Activated CD4-positive, CD25-positive, alpha-beta regulatory T cell (primary cell): ENCODE measurements at regions not wholly inside any gene's neighbourhood (a gene's known extent, or its start where the extent isn't known, plus 50 kb on each side); places are given as distances from the start of the nearest gene placed in this dataset.
"Not testable (repeated sequence)": the region's sequence is repeated elsewhere in the genome, so short reads cannot be mapped to it uniquely, and the experiment has no call there.

ENCODE experiments used
- DNase-seq, 4 experiments: peaks; one replicate each; lab custom pipeline; 2025; lab: John Stamatoyannopoulos, UW

DNA sequence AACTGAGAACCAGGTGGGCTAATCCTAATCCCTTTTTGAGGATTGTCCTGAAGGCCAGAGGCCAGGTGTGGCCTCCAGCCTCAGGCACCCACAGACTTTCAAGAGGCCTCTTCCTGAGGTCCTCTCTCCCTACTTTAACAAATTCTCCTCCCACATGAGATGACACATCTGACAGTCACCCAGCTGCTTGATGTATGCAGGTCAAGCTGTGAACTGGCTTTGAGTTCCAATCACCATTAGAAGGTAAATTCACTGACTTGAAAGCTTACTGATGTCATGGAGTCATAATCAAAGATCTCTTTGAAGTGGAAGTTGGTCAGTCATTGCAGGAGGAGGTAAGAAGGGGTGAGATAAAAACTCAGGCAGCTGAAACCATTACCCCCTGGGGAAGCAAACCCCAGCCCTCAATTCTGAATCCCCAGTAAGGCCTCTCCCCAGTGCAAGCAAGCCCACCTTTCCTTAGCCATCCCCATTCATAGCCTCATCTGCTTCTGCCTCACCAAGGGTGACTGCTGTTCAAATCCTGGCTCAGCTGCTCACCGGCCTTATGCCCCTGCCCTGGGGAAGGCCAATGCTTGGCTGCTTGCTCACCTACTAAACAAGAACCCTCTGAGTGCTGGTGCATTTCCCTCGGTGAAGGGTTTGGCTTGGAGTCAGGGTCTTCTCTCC lies 196.3 kb downstream of the BCL2L11 start:
- not testable (repeated sequence) for DNase-seq

DNA sequence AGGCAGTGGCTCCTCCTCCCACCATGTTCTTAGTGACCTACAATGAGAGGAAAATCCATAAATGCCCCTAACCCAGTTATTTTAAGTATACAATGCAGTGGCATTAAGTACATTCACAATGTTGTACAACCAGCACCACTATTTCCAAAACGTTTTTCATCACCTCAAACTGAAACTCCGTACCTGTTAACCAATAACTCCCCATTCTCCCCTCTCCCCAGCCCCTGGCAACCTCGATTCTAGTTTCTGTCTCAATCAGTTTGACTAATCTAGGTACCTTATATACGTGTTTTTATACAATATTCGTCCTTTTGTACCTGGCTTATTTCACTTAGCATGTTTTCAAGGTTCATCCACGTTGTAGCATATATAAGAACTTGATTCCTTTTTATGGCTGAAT lies 198.8 kb downstream of the BCL2L11 start:
- DNase-seq: not testable (repeated sequence)

DNA sequence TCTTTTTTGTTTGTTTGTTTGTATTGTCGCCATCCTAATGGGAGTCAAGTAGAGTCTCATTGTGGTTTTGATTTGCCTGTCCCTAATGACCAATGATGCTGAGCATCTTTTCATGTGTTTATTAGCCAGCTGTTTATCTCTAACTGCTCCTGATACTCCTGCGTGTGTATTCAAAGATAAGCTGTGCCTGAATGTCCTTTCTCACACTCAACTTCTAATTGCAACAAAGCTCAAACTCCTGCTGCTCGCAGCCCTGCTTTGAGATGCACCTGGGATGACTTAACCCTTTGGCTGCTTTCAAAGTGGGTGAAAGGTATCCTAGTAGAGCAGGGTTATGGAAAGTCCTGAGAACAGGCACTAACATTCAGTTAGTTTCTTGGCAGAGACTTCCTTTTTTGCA lies 199.6 kb downstream of the BCL2L11 start:
- DNase-seq: not testable (repeated sequence)

DNA sequence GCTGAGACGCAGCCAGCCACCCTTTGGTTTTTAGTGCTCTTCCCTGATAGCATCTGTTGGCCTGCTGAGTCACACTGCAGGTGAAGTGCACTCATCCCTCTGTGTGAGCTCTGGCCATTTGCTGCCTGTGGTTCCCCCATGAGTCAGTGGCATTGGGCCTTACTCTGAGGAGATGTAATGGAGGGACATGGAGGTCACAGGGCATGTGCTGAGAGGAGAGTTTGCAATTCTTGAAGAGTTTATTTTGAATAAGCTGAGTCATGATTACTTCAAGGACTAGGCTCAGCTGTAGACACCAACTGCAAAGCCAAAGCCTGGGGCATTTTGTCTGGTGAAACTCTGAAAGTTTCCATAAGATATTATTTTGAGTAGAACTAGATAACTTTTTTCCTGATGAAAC lies 200.3 kb downstream of the BCL2L11 start:
- DNase-seq: not testable (repeated sequence)

DNA sequence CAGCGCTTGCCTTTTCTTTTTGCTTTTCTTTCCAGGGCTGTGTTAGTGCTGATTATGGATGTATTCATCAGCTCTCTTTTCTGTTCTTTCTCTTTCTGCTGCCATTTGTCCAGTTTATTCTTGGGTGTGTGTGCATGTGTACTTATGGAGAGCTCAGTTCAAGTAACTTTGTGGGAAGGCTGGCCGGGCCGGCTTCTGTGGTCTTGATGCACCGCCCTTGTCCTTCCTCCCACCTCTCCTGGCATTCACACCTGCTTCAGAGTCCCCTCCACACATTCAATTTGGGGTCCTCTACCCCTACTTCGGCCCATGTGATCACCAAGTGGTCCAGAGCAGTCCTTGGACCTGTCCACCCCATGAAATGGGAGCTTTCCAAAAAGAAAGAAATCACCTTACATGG lies 202.7 kb downstream of the BCL2L11 start:
- not testable (repeated sequence) for DNase-seq

DNA sequence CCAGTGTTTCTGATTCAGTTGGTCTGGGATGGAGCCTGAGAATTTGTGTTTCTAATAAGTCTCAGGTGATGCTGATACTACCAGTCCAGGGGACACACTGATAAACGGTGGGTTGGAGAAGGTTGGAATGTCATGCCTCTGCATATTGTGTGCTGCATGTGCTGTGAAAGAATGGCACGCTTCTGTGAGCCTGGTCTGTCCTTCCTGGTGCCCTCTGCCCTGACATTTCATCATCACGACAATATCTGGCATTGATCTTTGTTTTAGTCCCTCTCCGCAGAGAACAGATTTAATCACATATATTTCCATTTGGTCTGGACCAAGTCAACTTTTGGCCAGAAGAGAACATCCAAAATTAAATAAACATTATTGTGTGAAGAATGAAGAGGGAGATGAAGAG lies 207.0 kb downstream of the BCL2L11 start:
- DNase-seq: not testable (repeated sequence)

DNA sequence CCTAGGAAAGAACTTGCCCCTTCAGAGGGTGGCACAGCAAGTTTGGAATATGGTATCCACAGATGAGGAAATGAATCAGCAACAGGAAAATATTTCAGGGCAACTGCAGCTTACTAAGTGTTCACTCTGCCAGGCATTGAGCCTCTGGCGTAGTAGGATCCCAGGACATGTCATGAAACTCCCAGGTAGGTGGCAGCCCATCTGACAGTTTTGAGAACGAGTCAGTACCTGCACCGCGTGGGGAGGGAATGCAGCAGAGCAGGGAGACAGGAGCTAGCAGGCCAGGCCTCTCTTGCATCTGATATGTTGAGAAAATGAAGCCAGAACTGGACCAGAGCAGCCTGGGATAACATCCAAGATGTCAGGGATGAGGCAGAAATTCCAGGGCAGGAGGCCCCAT lies 208.6 kb downstream of the BCL2L11 start:
- DNase-seq: not testable (repeated sequence)

DNA sequence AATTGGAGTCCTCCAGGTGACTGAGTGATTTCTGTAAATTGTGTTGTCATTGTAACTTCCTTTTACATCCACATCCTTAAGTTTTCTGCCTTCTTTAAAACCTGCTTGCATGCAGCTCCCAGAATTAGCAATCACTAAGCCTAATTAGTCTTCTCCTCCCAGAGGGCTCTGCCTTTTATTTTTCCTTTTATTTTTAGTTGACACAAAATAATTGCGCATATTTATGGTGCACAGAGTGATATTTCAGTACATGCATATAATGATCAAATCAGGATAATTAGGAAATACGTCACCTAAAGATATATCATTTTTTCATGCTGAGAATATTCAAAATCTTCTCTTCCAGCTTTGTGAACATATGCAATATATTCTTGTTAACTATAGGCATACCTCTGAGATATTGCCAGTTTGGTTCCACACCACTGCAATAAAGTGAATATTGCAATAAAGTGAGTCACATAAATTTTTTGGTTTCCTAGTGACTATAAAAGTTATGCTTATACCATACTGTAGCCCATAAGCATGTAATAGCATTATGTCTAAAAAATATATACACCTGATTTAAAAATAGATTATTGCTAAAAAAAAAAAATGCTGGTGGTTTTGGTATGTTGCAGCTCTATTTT lies 210.5 kb downstream of the BCL2L11 start:
- DNase-seq: not testable (repeated sequence)

DNA sequence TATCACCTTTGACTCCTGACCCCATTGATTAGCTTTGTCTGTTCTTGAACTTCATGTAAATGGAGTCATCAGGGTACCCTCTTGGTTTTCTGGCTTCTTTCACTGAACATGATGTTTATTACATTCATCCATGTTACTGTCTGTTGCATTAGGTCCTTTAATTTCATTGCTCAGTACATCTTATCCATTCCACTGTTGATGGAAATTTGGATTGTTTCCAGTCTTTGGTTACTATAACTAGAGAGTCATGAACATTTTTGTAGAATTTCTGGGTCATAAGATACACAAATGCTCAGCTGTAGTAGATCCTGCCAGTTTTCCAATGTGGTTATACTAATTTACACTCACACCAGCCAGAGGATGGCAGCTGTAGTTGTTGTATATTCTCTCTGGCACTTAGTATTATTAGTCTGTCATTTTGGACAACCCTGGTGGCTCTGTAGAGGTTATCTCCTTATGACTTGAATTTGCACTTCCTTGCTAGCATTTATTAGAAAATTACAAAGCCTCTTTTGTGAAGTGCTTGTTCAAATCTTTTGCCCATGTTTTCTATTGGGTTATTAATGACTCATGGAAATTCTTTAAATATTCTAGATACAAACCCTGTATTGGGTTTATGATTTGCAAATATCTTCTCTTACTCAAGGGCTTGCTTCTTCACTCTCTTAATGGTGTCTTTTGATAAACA lies 214.7 kb downstream of the BCL2L11 start:
- not testable (repeated sequence) for DNase-seq

DNA sequence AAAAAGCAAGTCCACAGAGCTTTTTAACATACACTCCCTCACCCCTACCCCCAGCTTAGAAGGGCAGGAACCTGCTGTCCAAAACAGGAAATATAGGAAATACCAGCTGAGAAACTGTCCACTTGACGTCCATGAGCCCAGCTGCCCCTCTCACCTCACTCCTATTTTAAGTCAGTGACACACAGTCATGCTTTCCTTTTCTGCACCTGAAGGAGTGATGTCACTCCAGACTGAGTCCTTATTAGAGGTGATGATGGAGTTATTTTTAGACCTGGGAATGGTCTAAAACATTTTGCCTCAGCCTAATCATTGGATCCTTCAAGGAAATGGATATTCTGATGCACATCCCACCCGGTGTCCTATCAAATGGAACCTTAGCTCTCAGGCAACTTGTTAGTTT lies 217.8 kb downstream of the BCL2L11 start:
- not testable (repeated sequence) for DNase-seq

DNA sequence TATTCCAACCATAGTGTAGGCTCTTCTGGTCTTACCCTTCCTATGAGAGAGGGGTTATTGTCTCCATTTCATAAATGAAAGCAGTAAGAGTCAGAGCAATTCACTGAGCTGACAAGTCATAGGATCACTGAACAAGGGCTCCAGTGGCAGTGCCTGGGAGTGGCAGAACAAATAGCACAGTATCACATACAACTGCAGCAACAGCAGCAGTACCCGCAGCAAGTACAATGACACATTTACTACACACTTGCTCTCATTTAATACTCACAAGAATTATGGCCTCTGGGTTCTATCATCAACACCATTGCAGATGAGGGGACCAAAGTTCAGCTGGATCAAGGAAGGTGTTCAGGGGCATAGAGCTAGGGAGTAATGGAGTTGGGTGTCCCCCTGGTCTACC lies 218.8 kb downstream of the BCL2L11 start:
- DNase-seq: not testable (repeated sequence)

DNA sequence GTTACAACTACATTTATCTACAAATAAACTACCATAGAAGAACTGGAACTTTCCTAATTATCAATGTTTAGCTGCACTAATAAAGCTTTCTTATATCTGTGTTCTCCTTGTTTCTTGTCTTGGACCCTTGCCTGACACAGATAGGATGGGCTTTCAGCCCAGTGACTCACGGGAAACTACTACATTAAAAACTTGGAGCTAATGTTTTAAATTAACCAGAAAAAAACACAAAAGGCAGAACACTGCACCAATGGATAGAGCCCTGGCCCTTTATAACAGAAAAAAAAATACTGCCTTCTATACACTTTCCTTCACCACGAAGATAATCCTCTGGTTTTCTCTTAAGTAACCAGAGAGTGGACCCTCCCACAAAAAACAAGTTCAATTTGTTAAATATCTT lies 223.9 kb downstream of the BCL2L11 start:
- not testable (repeated sequence) for DNase-seq

DNA sequence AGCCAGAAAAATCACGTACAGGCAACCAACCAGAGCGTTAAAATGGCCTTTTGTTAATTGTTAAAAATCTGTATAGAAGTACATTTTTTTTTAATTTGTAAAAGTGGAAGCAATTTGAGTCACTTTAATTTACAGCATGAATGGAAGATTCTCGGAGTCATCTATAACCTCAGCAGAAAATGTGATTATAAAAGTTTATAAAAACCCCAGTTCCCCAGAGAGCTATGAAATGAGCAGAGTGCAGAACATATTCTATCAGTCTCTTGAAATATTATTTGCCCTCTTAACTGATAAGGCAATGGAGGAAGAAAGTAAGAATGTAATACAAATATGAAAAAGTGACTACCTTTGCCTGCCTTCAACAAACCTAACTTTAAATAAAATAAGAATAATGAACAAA lies 224.7 kb downstream of the BCL2L11 start:
- DNase-seq: not testable (repeated sequence)

DNA sequence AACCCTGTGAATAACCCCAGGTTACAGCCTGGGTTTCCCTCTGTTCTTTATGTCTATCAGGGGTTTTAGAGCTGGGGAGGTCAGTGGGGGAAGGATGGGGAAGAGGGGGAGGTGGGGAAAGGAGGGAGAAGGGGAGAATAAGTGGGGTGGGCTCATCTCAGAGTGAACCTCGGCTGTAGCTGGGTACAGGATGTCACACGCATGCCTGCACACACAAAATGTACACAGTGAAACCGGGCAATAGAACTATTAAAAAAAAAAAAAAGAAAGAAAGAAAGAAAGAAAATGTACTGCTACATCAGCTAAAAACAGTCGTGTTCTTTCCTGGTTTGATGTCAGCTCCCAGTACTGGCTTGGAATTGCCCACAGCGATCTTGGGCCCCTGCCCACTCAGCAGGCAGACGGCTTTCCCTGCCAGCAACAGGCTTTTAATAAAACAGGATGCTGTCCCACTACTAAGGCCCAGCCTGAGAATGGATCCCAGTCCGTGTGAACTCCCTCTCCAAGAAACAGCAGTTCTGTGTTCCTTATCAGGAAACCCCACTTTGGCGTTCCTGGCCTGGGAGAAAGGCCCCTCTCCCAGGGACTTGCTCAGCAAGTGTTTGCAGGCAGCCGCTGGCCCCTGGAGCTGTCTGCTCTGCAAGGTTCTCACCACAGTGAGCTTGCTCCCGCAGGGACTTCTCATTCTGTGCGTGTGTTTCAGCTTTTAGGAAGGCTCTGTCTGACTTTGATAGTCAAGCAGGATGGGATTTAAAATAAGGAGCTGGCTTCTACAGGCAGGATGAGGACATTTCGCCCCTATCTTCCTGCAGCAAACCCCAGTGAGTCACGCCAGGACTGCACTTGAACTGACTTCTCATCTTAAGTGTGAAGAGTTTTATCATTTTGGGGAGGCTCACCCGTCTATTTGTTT lies 225.6 kb downstream of the BCL2L11 start:
- not testable (repeated sequence) for DNase-seq

DNA sequence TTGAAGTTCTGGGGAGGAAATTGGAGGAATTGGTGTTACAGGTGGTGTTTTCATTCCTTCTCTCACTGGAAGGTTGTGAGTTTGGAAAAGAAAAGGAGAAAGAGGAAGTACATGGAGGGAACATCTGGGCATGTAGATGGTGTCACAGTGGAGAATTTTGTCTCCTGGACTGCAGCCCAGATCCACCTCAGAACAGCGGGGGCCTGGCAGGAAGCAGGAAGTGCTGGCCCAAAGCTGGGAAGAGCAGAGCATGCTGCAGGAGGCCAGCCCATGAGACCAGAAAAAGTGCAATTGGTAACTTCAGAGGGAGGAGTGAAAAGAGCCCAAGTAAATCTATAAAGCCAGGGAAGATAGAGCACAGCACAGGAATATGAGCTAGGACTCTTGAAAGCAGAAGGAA lies 227.0 kb downstream of the BCL2L11 start:
- not testable (repeated sequence) for DNase-seq

DNA sequence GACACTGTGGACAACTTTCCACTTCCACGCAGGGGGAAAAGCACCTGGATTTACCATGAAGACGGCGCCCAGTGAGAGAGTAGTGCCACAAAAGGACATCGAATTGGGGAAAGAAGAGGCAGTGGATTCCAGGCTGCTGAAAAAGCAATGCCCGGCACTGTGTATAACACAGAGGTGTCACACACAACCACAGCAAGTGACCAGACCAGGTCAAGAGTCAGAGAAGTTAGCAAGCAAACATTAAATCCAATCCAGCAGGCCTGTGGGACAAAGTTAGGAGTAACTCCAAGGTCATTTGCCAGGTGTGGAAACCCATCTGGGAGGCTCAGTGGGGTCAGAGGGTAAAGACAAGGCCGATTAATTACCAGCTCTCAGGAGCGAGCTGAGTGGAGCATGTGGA lies 227.6 kb downstream of the BCL2L11 start:
- DNase-seq: not testable (repeated sequence)

DNA sequence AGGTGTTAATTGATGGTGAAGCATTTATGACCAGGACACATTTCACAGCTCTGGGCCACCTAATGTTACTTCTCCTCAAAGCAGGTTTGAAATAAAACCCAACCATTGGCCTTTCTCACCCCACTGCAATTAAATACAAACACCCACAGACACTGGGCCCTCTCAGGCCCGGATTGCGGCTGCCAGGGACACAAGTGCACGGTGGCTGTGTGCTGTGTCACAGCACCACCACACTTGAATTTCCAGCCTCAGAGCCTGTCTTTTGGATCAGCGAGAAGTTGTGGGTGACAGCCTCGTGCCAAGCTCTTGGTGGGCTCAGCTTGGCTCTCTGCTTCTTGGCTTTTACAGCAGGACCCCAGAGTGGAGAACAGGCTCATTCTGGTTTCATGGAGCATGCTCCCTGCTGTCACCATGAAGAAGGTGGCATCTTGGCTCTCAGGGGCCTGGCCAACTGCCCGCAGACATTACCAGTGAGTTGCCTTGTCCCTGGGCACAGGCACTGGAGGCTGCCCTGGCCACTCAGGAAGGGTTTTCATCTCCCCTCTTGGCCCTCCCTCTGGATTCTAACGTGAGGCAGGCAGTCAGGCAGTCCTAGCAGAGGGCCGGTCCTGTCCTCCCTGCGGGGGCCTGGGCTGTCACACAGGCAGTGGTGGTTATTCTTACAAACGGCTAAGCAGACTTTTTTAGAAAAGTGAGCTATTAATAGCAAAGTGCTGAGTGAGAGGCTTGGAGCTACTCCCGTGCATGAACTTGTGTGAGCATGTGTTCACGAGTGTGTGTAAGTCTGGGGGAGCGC lies 234.5 kb downstream of the BCL2L11 start:
- not testable (repeated sequence) for DNase-seq

DNA sequence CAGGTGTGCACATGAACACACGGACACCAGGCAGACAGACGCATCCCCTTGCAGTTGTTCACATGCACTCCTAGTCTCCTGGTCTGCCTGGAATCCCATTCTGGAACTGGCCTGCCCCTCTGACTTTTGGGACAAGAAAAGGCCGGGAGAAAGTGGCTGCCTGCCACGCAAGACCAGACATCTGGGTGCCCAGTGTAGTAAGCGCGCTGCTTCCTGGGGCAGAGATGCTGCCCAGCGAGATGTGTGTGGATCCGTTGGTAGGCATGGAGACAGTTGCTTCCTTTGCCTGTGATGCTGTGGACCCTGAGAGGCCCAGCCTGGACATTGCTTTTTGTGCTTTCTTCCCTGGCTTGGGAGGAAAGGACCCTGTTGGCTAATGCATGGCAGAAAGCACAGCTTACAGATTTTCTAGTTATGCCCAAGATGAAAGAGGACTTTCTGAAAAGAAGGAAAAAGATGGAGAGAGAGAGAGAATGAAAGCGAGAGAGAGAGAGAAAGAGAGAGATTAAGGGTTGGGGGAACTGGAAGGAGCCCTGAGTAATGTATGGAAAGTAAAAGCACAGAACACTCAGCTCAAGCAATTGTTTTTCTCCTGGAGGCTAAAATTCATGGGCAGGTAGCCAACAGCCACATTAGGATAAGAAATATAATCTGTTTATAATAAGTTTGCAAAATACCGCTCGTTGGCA lies 235.3 kb downstream of the BCL2L11 start:
- not testable (repeated sequence) for DNase-seq

DNA sequence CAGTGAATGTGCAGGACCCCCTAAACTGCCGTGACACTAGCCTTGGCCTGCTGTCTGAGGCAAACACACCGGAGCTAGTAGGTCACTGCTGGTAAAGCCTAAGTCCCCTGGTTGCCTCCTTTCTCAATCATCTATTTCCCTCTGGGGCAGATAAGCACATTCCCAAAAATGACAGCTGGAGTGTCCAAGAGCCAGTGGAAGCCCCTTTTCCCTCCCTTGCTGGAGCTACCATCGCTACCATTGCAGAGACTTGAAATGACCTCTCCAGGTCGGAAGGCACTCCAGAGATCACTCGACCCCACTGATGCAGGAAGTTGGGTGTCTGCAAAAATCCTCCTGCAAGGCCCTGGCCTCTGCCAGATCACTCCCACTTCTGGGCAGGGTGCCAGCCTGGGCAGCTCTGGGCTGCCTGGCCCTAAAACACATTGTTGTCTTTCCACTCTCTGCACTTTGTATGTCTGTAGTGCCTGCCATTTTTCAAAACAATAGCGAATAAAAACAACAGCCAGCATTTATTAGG lies 235.9 kb downstream of the BCL2L11 start:
- not testable (repeated sequence) for DNase-seq

DNA sequence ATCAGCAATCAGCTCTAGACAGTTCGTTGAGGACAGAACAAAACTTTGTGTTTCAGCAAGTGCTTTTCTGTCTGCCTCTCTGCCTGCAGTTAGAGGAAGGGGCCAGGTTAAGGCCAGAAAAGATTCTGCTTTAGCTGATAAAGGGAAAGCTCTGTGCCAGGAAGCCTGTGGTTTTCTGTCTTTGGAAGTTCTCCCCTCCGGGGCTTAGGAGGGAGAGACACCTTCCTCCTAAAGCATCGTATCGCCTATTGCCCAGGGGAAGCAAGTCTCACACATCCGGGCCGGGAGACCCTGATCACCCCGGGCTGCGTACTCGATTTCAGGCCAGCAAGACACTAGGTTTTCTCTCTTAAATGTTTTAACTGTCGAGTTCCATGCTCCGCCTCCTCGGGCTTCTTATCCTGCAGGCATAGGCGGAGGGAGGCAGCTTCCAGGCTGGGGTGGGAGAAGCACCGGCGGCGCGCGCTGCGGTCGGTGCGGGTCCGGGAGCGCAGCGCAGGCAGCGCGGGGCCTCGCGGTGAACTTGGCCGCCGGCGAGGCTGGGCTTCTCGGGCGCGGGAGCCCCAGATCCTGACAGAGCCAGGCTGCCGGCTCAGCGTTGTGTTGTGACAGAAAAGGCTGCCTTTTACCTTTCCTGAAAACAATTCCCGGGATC lies 245.4 kb downstream of the BCL2L11 start:
- not testable (repeated sequence) for DNase-seq
